Lower leg skin (tissue), 3 donors: ENCODE measurements at regions not wholly inside any gene's neighbourhood (a gene's known extent, or its start where the extent isn't known, plus 50 kb on each side); places are given as distances from the start of the nearest gene placed in this dataset.

Experiments
- POLR2A ChIP-seq, 2 donors: fragments of 450-650 bp; IDR thresholded peaks; one replicate each; pipeline ENCODE4 v1.6.1; 2016 to 2017; ENCODE audit warnings: antibody characterized with exemption in 2 of 2, mild to moderate bottlenecking in 1 of 2, moderate library complexity in 1 of 2
- TF ChIP-seq, protein P1 (sequence below), 3 donors: fragments of 450-650 bp; IDR thresholded peaks; one replicate each; pipeline ENCODE4 v1.5.1; 2016; ENCODE audit warnings: antibody characterized with exemption in 3 of 3, mild to moderate bottlenecking in 3 of 3, moderate library complexity in 2 of 3

GRCh38 chr1:29801561-29801973, 565.2 kb downstream of the PTPRU start:
- TF ChIP-seq, protein P1, sequence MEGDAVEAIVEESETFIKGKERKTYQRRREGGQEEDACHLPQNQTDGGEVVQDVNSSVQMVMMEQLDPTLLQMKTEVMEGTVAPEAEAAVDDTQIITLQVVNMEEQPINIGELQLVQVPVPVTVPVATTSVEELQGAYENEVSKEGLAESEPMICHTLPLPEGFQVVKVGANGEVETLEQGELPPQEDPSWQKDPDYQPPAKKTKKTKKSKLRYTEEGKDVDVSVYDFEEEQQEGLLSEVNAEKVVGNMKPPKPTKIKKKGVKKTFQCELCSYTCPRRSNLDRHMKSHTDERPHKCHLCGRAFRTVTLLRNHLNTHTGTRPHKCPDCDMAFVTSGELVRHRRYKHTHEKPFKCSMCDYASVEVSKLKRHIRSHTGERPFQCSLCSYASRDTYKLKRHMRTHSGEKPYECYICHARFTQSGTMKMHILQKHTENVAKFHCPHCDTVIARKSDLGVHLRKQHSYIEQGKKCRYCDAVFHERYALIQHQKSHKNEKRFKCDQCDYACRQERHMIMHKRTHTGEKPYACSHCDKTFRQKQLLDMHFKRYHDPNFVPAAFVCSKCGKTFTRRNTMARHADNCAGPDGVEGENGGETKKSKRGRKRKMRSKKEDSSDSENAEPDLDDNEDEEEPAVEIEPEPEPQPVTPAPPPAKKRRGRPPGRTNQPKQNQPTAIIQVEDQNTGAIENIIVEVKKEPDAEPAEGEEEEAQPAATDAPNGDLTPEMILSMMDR (IDR thresholded peaks at IDR 0.05), result no peak
- TF ChIP-seq POLR2A (IDR thresholded peaks at IDR 0.05), result no peak
